Smooth muscle cell (in vitro differentiated cells): ENCODE measurements at regions not wholly inside any gene's neighbourhood (a gene's known extent, or its start where the extent isn't known, plus 50 kb on each side); places are given as distances from the start of the nearest gene placed in this dataset.

ENCODE experiments used
- DNase-seq: peaks from one replicate; lab custom pipeline; 2025; ENCODE audit not compliant: unreplicated experiment; lab: John Stamatoyannopoulos, UW
- H2AFZ ChIP-seq: fragments of 200-600 bp; sonication (generic); 2 replicates; pipeline ENCODE4 v1.6.0; 2016; ENCODE audit warnings: antibody characterized with exemption, low read depth, mild to moderate bottlenecking
- H3F3A ChIP-seq: fragments of 200-600 bp; sonication (generic); 2 replicates; pipeline ENCODE4 v1.6.0; 2017; ENCODE audit warnings: antibody characterized with exemption, low read depth
- H3K27ac ChIP-seq: fragments of 200-600 bp; sonication (generic); 2 replicates; pipeline ENCODE4 v1.5.1; 2016; ENCODE audit warnings: low read depth, mild to moderate bottlenecking
- H3K27me3 ChIP-seq: fragments of 200-600 bp; sonication (generic); 2 replicates; pipeline ENCODE4 v1.6.1; 2016; ENCODE audit warnings: low read depth, mild to moderate bottlenecking
- H3K36me3 ChIP-seq: fragments of 200-600 bp; sonication (generic); 2 replicates; pipeline ENCODE4 v1.5.1; 2016; ENCODE audit warnings: low read depth
- H3K4me1 ChIP-seq: fragments of 200-600 bp; sonication (generic); 2 replicates; pipeline ENCODE4 v1.5.1; 2016; ENCODE audit warnings: low read depth
- H3K4me2 ChIP-seq: fragments of 200-600 bp; sonication (generic); 2 replicates; pipeline ENCODE4 v1.6.0; 2016; ENCODE audit warnings: mild to moderate bottlenecking
- H3K4me3 ChIP-seq: fragments of 200-600 bp; sonication (generic); 2 replicates; pipeline ENCODE4 v1.5.1; 2016; ENCODE audit warnings: mild to moderate bottlenecking
- H3K79me2 ChIP-seq: fragments of 200-600 bp; sonication (generic); 2 replicates; pipeline ENCODE4 v1.6.0; 2016; ENCODE audit warnings: low read depth, mild to moderate bottlenecking
- H3K9ac ChIP-seq: fragments of 200-600 bp; sonication (generic); 2 replicates; pipeline ENCODE4 v1.6.0; 2016; ENCODE audit warnings: low read depth
- H3K9me3 ChIP-seq: fragments of 200-600 bp; sonication (generic); replicated peaks from 2 replicates; pipeline ENCODE4 v1.5.1; 2016; ENCODE audit warnings: low read depth
- H4K20me1 ChIP-seq: fragments of 200-600 bp; sonication (generic); 2 replicates; pipeline ENCODE4 v1.6.0; 2016; ENCODE audit warnings: low read depth
- WGBS: methylation state at CpG from one replicate; pipeline ENCODE4 v1.1.7; 2016; ENCODE audit warnings: low lambda C conversion rate; 5-methylcytosine and 5-hydroxymethylcytosine counted together
- TF ChIP-seq, protein P1 (sequence below): fragments of 200-600 bp; sonication (generic); IDR thresholded peaks from 2 replicates; pipeline ENCODE4 v1.5.1; 2017; ENCODE audit warnings: borderline replicate concordance, mild to moderate bottlenecking, antibody characterized with exemption; ENCODE audit not compliant: insufficient read depth, poor library complexity, severe bottlenecking

DNA sequence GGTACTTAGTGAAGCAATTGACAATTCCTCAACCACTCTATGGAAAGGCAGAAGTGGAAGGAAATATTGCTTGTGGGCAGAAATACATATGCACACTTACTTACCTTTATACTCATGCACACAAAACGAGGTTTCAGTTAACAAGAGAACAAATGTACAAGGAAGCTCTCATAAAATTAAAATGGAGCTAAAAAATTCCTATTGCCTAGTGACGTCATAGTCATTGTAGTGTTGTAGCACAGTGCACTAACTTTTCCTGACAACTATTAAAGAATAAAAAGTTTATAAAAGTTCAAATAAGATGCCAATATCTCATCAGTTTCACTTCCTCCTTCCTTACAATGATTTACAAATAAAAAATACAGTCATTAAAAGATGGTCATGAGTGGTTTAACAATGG is 1161.9 kb upstream of the NRXN1 start:
- DNase-seq, result no peak
- Histone ChIP-seq H3K4me2 (no peak overlapping the region), H3K36me3 (no peaks in the 10 kb centered on the region), H3K9me3 (no peaks in the 10 kb centered on the region), H3K9ac (no peak overlapping the region), H3K4me3 (no peak overlapping the region), H3F3A (no peaks in the 10 kb centered on the region), H3K27me3 (no peaks in the 10 kb centered on the region), H4K20me1 (no peaks in the 10 kb centered on the region), H3K27ac (no peak overlapping the region), H3K4me1 (no peaks in the 10 kb centered on the region), H2AFZ (peak overlapping the region; percentile 26), H3K79me2 (no peaks in the 10 kb centered on the region)
- TF ChIP-seq, protein P1, sequence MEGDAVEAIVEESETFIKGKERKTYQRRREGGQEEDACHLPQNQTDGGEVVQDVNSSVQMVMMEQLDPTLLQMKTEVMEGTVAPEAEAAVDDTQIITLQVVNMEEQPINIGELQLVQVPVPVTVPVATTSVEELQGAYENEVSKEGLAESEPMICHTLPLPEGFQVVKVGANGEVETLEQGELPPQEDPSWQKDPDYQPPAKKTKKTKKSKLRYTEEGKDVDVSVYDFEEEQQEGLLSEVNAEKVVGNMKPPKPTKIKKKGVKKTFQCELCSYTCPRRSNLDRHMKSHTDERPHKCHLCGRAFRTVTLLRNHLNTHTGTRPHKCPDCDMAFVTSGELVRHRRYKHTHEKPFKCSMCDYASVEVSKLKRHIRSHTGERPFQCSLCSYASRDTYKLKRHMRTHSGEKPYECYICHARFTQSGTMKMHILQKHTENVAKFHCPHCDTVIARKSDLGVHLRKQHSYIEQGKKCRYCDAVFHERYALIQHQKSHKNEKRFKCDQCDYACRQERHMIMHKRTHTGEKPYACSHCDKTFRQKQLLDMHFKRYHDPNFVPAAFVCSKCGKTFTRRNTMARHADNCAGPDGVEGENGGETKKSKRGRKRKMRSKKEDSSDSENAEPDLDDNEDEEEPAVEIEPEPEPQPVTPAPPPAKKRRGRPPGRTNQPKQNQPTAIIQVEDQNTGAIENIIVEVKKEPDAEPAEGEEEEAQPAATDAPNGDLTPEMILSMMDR, result no peak
- WGBS, result 75% methylated on average over 2 of the region's 2 CpGs

DNA sequence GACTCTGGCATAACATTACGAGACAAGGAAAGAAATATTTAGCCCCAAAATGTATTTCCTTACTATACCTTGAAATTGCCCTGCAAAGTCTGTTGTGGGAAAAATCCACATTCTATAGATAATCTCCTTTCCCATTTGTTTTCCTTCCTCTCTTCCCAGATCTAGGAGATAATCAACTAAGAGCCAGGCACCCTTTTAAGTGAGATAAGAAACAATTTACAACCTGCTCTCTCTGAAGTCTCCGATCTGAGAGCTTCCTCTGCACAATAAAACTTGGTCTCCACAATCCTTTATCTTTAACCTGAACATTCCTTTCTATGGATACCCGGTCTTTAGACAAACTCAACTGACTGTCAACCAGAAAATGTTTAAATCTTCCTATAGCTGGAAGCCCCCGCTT is 1160.7 kb upstream of the NRXN1 start:
- Histone ChIP-seq H3K4me2 (no peak overlapping the region), H4K20me1 (no peaks in the 10 kb centered on the region), H3K4me1 (no peaks in the 10 kb centered on the region), H3K27me3 (no peaks in the 10 kb centered on the region), H3K4me3 (no peak overlapping the region), H3F3A (no peaks in the 10 kb centered on the region), H3K79me2 (no peaks in the 10 kb centered on the region), H3K27ac (no peak overlapping the region), H3K9ac (no peak overlapping the region), H2AFZ (no peak overlapping the region), H3K9me3 (no peaks in the 10 kb centered on the region), H3K36me3 (no peaks in the 10 kb centered on the region)
- no peak for DNase-seq
- WGBS, result 23% methylated on average over 4 of the region's 4 CpGs
- TF ChIP-seq, protein P1, result no peak

DNA sequence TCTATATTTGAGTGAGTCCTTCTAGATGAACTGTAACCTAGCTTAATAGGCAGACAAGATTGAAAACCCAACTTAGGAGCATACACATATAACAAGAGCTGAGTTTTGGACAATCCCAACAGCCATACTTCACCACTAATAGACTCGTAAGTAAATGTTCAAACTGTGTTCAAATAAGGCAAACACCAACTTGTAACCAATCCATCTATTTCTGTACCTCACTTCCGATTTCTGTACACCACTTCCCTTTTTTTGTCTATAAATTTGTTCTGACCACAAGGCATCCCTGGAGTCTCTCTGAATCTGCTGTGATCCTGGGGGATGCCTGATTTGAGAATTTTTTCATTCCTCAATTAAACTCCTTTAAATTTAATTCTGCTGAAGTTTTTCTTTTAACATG is 1149.1 kb upstream of the NRXN1 start:
- Histone ChIP-seq H3K27ac (no peak overlapping the region), H3K36me3 (no peaks in the 10 kb centered on the region), H3K9me3 (peaks cover 6% of the 10 kb centered on the region), H3K4me2 (no peak overlapping the region), H4K20me1 (no peaks in the 10 kb centered on the region), H3K79me2 (no peaks in the 10 kb centered on the region), H3K9ac (no peak overlapping the region), H2AFZ (no peak overlapping the region), H3K27me3 (no peaks in the 10 kb centered on the region), H3K4me1 (no peaks in the 10 kb centered on the region), H3K4me3 (no peak overlapping the region), H3F3A (no peaks in the 10 kb centered on the region)
- DNase-seq, result no peak
- TF ChIP-seq, protein P1, result no peak
- WGBS, result 92% methylated on average over 2 of the region's 2 CpGs

DNA sequence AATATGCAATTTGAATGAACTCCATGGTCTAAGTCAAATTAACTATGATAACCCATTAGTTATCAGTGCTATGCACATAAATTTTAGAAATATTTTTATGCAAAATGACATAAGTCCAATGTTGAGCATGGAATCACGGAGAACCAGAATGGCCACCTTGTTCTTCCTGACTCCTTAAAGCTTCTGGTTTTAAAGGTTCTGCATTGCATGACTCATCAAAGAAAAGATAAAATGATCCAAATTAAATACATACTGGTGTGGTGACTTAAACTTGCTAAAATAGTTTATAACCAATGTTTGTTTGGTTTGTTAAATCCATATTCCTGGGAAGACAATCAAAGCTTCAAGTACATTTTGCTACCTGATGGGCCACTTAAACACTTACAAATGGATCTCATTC is 1146.9 kb upstream of the NRXN1 start:
- DNase-seq, result no peak
- WGBS, result 87% methylated on average over 1 of the region's 1 CpG
- TF ChIP-seq, protein P1, result no peak

More for the DNA sequence above, 1146.9 kb upstream of the NRXN1 start:
- Histone ChIP-seq H2AFZ (no peak overlapping the region), H4K20me1 (no peaks in the 10 kb centered on the region), H3K36me3 (no peaks in the 10 kb centered on the region), H3K27me3 (no peaks in the 10 kb centered on the region), H3K4me3 (no peak overlapping the region), H3K9me3 (peaks cover 6% of the 10 kb centered on the region), H3K4me2 (no peak overlapping the region), H3K27ac (no peak overlapping the region), H3F3A (no peaks in the 10 kb centered on the region), H3K79me2 (no peaks in the 10 kb centered on the region), H3K4me1 (no peaks in the 10 kb centered on the region), H3K9ac (no peak overlapping the region)
